DMS53 treated with DMSO at 0.1 percent for 48 hours (cell line): ENCODE measurements at regions not wholly inside any gene's neighbourhood (a gene's known extent, or its start where the extent isn't known, plus 50 kb on each side); places are given as distances from the start of the nearest gene placed in this dataset.
"Not testable (repeated sequence)": the region's sequence is repeated elsewhere in the genome, so short reads cannot be mapped to it uniquely, and the experiment has no call there.

Experiments
- DNase-seq: peaks from one replicate; lab custom pipeline; 2025; ENCODE audit not compliant: unreplicated experiment; lab: John Stamatoyannopoulos, UW

DNA sequence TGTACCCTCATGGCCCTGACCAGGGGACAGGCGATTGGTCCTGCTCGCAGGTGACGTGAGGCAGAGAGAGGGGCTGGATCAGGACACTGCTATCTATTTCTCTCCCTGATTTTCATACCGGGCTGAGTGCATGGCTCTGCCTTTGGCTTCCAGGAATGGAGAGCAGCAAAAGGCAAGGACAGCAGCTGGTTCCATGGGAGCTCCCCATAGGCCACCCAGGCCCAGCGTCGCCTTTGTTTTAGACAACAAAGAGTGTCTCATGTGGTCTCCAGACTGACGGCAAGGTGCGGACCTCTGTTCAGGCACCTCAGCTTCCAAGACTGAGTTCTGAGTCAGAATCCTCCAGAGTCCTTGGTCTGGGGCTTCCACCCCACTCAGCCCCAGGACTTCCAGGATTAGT is 123.1 kb downstream of the VEGFA start:
- DNase-seq, result no peak

DNA sequence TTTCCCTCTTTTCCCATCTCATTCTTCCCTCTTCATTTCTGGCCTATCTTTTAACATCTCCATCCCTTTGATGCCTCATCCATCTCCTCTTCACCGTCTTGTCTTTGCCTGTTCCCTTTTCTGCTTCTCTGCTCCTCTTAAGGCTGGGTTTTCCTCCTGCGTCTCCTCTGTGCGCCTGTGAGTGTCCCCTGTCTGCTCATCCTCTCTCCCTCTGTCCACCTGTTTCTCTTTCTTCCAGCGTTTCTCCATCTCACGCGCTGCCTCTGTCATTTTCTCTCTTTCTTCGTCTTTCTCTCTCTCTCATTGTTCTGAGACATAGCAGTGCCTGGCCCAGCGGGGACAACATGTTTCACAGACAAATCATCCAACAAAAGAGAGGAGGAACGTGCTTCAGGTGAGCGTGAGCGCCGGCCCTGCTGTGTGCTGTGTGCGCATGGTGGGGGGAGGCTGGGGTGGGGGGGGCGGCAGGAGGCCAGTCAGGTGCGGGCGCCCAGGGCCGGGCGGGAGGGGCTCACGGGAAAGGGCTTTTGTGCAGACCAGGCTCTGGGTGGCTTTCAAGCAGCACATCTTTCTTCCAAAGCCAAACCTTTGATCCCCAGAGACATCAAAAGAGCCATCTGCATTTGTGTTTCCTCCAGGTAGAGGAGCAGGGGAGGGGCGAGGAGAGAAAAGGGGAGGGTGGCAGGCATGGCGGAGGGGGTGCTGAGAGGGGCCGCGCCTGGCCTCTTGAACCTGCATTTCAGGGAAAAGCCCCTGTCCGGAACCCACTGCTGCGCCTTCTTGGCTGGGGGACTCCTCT is 121.3 kb downstream of the VEGFA start:
- peak; percentile 46 for DNase-seq

DNA sequence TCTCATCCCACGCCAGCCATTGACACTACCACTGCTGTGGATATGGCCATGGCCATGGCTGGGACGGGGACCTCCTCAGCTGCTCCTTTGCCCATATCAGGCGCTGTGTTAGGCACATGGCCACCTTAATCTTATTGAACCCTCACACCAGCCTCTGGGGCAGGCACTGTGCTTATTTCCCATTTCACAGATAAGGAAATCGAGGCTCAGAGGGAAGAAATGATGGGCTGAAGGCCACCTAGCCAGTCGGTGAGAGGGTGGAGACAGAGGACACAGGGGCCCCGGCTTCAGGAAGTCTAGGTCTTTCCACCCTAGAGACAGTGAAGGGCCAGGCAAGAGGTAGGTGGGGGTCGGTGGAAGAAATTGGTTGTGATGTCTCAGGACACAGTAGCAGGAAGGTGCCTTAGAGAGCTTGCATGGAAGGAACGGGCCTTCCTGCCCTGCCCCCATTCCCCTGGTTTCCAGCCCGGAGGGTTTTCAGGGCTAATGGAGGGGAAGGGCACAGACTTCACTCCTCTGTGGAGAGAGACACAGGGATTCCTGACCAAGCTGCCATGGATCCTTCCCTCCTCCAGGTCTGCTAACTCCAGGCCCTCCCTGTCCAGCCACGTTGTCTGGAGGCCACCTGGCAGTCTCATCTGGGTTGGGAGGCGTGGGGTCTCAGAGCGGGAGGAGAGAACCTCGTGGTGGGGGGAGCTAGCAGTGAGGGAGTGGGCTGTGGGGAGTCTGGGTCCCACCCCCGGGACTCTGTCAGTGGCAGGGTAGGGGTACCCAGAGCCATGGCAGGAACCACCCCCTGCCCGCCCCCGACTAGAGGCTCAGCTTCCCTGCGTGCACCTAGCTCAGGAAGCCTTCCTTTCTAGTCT is 120.4 kb downstream of the VEGFA start:
- DNase-seq, result peak; percentile 35

DNA sequence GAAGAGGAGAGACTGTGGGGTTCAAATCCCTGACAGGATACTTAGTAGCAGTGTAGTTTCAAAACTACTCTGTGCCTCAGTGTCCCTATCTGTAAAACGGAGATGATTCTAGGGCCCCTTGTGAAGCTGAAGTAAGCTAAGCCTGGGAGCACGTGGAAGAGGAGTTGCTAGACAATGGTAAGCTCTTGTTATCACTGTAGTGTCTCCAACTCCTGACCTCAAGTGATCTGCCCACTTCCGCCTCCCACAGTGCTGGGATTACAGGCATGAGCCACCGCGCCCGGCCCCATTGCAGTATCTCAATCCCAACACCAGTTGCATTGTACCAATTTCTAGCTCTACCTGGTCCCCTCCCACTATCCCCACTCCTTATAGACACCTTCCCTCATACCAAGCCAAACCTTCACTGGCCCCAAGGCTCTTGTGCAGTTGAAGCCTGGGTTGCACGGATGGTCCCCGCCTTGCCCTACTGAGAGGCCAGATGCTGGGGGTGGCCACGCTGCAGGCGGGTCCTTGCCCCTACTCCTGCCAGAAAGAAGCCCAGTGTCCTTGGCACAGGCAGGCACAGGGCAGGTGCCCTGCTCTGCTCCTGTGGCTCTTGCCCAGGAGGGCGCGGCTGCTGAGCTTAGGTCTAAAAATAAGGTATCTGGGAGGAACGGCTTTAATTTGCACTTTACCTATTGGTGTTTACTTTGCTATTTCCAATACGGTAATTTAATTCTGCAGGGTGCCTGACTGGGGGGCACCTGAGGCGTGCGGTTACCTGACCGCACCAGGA is 118.1 kb downstream of the VEGFA start:
- no peak for DNase-seq

DNA sequence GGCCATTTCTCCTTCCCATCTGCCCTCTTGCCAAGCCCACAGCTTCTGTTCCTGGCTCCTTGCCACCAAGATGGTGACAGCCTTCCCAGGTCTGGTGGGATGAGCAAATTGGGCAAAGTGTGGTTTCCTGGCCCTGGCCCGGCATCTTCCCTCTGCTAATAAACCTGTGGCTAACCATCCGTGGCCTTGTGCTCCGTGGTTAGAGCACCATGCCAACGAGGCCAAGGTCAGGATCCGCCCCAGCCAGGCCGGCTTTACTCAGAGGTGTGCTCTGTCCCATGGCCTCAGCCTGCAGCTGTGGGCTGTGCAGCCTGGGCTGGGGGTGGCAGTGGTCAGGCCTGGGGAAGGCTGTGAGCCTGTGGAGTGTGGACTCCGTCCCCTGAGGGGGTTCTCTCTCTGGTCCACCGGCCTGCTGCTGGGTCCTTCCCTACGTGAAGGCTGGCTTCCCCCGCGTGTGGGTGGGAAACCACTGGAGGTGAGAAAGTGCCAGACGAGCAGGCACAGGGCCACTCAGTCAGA is 117.4 kb downstream of the VEGFA start:
- DNase-seq, result no peak

DNA sequence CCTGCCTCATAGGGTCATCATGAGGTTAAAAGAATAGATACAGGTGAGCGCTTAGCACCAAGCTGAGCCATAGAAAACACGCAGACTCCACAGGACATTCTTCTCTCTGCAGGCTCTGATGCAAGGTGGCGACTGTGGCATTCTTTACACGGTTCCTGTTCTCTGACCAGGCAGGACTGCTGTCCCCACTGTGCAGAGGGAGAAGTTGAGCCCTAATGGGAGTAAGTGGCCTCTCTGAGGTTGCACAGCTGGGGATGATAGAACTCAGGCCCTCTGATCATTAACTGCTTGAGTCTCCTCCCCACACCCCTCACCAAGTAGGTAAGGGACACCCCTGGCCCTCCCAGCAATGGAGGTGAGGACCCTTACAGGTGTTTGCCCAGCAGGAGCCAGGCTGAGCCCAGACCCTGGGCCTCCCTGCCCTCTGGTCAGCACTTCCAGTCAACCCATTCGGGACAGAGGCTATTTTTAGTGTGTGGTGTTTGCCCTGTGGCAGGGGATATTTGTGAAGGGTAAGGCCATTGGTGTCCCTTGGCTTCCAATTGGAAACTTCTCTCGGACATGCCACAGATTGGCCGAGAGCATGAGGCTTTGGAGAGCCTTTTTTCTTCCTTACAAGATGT is 116.8 kb downstream of the VEGFA start:
- no peak for DNase-seq

DNA sequence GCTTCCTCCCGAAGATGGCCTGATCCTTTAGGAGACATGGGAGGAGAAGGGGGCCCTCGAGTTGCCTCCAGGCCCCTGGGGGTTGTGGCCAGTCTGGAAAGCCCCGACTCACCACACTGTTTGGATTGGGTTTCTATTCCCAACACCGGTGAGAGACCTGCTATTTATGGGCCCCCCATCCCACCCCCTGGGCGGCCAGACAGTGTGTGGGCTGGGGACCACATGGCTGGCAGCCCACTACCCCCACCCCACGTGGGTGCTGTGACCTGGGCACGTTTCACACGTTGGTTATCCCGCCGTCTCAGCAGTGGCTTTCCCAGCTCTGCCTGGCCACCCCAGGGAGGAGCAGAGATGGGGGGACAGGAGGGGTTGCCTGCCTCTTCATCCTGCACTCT is 116.1 kb downstream of the VEGFA start:
- no peak for DNase-seq

DNA sequence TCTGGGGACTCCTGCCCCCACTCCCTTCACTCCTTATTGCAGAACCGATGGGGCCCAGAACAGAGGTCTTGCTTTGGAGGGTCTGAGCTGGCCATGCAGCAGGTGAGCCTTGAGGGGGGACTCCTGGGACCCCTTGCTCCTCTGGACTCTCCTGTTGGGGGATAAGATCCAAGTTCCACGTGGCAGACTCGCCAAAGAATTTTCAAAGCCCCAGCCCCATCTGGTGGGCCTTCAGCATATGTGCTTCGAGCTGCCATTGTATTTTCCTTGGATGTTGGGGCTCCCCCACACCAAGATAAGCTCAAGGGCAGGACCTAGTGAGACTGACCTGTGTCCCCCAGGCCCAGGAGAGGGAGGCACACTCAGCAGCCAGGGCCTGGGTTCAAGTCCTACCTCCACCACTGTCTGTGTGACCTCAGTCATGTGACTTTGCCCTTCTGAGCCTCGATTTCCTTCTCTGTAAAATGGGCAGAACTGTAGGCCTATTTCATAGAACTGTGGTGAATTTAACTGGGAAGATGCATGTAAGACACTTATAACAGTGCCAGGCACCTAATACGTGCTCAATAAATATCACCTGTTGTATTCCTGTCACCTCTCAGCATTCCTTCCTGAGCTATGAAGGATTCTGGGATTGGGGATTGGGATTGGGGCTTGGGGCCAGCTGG is 115.5 kb downstream of the VEGFA start:
- no peak for DNase-seq

DNA sequence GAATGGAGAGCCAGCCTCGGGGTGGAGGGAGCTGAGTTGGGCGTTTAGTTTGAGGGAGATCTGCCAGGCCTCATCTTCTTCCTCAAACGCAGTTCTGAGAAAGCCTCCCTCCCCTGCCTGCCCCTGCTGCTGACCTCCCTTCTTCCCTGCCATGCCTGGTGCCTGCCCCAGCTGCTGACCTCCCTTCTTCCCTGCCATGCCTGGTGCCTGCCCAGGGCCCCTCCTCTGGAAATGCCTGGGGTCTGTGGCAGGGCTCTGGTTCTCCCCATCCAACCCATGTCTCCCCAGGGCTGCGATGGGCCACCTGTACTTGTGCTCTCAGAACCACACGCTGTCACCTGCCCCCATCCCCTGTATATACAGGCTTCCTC is 114.6 kb downstream of the VEGFA start:
- no peak for DNase-seq

DNA sequence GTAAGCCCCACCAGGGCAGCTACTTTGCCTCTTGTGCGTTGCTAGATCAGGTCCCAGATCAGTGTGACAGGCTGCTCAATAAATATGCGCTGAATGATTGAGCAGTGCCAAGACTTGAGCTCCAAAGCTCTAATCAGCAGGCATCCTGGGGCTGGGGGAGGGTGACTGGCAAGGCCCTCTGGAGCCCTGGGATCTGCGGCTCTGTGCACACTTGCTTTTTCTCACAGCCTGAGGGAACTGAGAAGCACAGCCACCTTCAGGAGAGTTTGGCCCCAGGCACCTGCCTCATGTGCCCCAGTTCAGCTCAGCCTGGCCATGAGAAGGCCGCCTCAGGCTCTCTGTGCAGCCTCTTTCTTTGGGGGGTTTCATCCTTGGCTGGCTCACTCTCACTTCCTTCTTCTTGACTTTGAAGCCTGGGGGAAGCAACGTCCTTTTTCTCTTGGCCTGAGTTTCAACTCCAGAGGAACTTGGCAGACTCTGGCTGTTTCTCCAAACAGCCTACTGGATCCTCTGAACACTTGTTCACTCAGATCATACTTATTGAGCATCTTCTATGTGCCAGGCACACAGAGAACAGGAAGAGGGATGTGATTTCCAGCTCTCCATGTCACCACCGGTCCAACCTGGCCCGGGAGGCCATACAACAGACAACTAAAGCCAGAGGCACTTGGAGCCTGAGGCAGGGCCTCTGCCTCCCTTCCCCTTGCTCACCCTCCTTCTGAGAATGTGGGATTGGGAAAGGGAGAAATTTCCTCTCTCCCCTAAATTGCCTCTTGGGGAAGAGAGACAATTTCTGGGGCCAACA is 114.0 kb downstream of the VEGFA start:
- DNase-seq, result no peak

DNA sequence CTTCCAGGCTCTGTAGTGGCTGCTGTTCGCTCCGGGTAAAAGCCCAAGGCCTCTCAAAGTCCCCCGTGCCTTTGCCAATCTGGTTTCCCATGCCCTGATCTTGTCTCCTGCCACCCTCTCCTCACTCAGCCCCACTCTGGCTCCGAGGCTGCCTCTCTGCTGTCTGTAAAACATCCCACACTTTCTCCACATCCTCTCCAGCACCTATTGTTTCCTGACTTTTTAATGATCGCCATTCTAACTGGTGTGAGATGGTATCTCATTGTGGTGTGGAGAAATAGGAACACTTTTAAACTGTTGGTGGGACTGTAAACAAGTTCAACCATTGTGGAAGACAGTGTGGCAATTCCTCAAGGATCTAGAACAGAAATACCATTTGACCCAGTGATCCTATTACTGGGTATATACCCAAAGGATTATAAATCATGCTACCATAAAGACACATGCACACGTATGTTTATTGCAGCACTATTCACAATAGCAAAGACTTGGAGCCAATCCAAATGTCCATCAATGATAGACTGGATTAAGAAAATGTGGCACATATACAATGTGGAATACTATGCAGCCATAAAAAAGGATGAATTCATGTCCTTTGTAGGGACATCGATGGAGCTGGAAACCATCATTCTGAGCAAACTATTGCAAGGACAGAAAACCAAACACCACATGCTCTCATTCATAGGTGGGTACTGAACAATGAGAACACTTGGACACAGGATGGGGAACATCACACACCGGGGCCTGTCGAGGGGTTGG is 112.9 kb downstream of the VEGFA start:
- DNase-seq, result not testable (repeated sequence)

DNA sequence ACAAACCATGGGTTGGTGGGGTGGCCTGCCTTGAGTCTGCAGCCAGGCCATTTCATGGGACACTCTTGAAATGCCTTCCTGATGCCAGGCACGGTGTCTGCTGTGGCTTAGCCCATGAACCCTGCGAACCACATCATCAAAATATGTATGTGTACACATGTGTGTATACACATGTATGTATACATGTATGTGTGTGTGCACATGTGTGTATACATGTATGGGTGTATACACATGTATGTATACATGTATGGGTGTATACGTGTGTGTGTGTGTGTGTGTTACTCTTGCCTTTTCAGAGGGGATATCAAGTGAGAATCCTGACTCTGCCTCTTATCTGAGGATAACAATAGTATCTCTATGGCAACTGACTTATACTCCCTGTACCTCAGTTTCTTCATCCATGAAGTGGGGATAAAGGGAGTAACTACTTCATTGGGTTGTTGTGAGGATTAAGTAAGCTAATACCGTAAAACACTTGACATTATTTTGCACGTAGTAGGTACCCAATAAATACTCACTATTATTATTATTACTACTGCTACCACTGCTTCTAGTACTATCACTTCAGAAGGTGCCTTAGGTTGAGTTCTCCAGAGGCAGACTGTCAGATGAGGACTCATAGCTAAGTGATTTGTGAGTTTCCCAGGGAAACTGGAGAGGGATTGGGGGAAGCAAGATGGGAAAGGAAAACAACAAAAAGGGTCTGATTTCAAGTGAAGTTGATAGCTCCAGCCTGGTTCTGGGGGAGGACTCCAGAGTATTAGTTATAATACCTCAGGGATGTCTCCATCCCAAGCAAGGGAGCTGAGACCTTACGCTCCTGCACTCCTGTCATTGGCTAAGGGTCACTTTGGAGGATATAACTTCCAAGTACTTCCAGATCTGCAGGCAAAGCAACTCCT is 110.5 kb downstream of the VEGFA start:
- DNase-seq, result no peak

DNA sequence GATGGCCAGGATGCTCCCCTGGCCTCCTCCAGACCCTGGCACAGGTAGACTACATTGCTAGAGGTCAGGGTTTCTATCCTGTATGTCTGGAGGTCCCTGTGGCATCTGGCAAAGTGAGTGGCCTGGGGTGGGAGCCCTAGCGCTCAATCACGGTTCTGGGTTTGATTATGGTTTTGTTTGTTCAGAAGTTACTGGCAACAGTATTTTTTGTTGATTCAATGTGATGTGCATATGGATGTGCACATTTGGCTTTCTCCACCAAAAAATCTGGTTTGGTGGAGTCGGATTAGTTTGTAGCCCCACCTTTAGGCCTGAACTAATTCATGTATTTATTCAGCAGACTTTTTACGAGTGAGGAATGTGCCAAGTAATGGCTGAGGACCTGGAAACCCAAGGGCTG is 109.7 kb downstream of the VEGFA start:
- DNase-seq, result no peak

DNA sequence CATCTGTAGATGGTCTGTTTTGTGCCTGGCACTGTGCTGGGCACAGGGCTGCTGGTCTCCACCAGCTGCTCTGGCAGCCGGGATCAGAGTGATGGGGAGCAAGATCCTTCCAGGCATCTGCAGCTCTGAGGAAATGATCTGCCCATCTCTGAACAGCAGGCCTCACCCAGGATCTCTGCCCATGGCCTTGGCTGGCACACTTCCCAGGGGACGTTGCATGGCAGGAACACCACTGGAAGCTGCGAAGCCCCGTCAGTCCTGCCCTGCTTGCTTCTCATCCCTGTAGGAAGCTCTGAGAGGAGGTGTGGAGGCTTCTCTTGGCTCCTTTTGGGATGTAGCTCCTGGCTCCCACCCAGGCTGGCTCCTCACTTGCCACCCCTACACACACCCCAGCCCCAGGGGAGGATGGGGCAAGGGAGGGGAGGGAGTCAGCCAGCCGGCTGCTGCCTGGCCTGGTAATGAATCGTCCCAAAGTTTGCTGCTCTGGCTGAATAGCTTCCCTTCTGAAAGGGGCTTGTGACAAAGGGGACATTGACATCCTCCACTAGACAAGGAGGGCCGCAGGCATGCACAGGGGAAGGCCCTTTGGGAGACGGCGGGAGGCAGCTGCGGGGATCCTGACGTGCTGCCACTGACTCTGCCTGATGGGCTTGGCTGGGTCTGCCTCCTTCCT is 108.9 kb downstream of the VEGFA start:
- DNase-seq, result no peak

DNA sequence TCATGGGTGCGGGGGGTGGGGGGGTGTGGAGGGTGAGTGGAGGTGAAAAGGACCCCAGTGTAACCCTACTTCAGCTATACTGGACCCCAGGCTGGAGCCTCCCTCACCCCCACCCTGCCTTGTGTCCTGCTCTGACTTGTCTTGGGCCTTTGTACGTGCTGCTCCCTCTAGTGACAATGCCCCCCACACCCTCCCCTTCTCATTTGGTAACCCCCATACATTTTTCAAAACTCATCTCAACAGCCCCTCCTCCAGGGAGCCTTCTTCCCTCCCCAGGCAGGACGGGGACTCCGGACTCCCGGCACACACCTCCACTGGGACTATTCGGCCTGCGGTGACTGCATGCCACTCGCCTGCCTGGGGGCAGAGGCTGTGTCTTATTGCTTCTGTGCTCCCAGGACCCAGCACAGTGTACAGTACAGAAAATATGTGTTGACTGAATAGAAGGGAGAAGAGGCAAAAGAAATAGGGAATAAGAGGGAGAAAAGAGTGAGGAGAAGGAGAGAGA is 108.2 kb downstream of the VEGFA start:
- DNase-seq, result no peak

DNA sequence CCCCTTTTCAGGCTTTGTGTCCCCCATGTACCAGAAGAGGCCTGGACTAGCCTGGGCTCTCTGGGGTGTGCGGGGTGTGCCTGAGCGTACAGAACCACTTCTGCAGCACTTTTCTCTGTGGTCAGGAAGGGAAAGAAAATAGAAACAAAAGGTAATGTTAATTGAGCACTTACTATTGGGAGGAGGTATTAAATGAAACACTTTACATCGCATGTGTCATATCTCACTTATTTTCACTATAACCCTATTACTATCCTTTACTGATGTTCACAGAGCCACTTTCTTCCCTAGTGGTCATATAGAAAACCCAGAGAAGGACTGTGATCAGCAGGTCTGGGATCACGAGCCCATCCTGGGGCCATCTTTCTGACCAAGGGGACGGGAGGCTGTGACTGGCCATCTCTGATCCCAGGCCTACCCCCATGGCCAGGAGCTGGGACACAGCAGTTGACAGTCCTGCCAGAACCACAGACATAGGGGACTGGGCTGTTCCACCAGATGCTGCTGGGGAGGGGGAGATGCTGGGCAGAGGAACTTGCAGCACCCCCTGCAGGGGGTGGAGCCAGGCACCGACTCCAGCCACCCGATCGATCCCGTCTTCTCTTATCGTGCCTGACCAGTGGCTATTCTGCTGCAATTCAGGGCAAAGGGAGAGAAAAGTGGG is 107.6 kb downstream of the VEGFA start:
- DNase-seq, result no peak

DNA sequence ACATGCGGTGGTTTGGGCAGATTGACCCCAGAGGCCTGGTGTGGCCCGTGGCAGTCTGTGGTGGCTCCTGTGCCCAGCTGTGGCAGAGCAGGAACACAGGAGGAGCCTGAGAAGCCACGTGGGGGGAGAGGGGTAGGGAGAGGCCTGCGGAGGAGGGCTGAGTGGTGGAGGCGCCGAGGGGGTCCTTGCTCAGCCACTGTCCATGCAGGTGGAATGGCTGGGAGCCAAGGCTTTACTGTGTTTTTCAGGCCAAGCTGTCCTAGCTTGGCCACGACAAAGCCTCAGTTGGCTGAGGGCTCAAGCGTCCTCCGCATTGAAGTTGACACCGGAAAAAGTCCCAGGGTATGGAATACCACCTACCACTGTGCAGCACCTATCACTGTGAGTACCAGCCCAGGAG is 107.0 kb downstream of the VEGFA start:
- DNase-seq, result no peak
